ENCODE measurements at regions not wholly inside any gene's neighbourhood (a gene's known extent, or its start where the extent isn't known, plus 50 kb on each side); places are given as distances from the start of the nearest gene placed in this dataset.

GRCh38 chr2:122955776-122956175 lies 1069.3 kb upstream of the CNTNAP5 start:
- TF ChIP-seq CTCF (IDR thresholded peaks at IDR 0.05) (no peak), EZH2 (IDR thresholded peaks at IDR 0.05; ENCODE audit: borderline replicate concordance, insufficient read depth, low read depth, low read length, poor library complexity, severe bottlenecking) (no peak)
